Epidermal melanocyte (primary cell): ENCODE measurements at regions not wholly inside any gene's neighbourhood (a gene's known extent, or its start where the extent isn't known, plus 50 kb on each side); places are given as distances from the start of the nearest gene placed in this dataset.
"Not testable (repeated sequence)": the region's sequence is repeated elsewhere in the genome, so short reads cannot be mapped to it uniquely, and the experiment has no call there.

Experiments used
- DNase-seq: peaks from one replicate; pipeline ENCODE4 v3.0.0; 2011; ENCODE audit warnings: low spot score; ENCODE audit not compliant: insufficient read length

- DNase-seq, result no peak
Measured at GRCh38 chr16:88300463-88300835, 82.3 kb upstream of the ZNF469 start.

- DNase-seq, result no peak
Measured at GRCh38 chr16:88301431-88301830, 81.3 kb upstream of the ZNF469 start.

GRCh38 chr16:88301886-88302285, 80.9 kb upstream of the ZNF469 start:
- no peak for DNase-seq

GRCh38 chr16:88302666-88303065, 80.1 kb upstream of the ZNF469 start:
- no peak for DNase-seq

- DNase-seq, result no peak
Measured at GRCh38 chr16:88303405-88303804, 79.4 kb upstream of the ZNF469 start.

GRCh38 chr16:88303890-88304819, 78.6 kb upstream of the ZNF469 start:
- peak; percentile 82 for DNase-seq

- DNase-seq, result no peak
Measured at GRCh38 chr16:88305176-88305575, 77.6 kb upstream of the ZNF469 start.

GRCh38 chr16:88306411-88306810, 76.3 kb upstream of the ZNF469 start:
- DNase-seq, result no peak

GRCh38 chr16:88306860-88307545, 75.8 kb upstream of the ZNF469 start:
- peak; percentile 68 for DNase-seq

- no peak for DNase-seq
Measured at GRCh38 chr16:88308441-88309173, 74.2 kb upstream of the ZNF469 start.

GRCh38 chr16:88309174-88309907, 73.4 kb upstream of the ZNF469 start:
- DNase-seq, result no peak

GRCh38 chr16:88309908-88310265, 72.9 kb upstream of the ZNF469 start:
- no peak for DNase-seq

GRCh38 chr16:88310796-88311605, 71.8 kb upstream of the ZNF469 start:
- no peak for DNase-seq

- DNase-seq, result not testable (repeated sequence)
Measured at GRCh38 chr16:88311860-88312259, 70.9 kb upstream of the ZNF469 start.

- DNase-seq, result no peak
Measured at GRCh38 chr16:88312732-88313131, 70.0 kb upstream of the ZNF469 start.

- no peak for DNase-seq
Measured at GRCh38 chr16:88314991-88315542, 67.7 kb upstream of the ZNF469 start.

GRCh38 chr16:88315543-88316105, 67.1 kb upstream of the ZNF469 start:
- DNase-seq, result no peak

GRCh38 chr16:88316151-88316550, 66.6 kb upstream of the ZNF469 start:
- no peak for DNase-seq

GRCh38 chr16:88316941-88317612, 65.7 kb upstream of the ZNF469 start:
- DNase-seq, result no peak
